ENCODE measurements at regions not wholly inside any gene's neighbourhood (a gene's known extent, or its start where the extent isn't known, plus 50 kb on each side); places are given as distances from the start of the nearest gene placed in this dataset.

DNA sequence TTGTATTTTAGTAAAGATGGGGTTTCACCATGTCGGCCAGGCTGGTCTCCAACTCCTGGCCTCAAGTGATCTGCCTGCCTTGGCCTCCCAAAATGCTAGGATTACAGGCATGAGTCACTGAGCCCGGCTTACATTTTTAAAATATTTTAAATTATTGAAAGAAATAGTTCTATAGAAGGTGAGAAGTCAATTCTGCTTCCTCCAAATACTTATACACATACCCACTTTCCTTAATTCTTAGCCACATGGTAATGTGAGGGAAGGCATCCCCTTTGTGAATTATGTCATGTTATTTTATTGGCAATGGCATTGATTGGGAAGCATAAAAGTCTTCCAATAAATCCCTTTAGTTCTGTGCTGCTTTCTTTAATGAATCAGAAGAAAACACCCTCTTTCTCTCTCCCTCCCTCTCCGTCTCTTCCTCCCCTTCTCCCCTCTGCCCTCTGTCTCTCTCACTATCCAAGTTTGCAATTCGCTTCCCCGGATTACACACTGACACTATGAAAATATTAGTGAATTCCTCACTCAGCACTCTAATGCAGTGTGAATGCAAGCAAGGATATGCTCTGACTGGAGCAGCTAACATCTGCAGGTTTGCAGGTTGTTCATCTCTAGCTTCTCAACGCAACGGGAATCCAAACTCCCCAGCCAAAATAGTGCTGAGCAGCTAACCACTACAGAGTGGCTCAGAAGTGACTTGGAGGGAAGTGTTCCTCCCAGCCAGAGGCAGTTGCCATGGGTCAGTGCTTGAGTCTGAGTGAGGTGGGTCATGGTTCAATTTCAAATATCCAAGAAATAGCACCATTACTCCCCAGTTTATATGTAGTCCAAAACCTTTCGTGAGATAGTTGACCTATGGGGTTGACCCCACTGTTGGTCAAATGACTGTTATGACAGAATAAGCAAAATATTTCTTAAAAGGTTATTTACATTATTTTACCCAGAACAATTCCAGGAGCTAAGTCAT is 77.8 kb upstream of the CD55 start:
- Histone ChIP-seq H3K4me1 (no peaks in the 10 kb centered on the region), H3K9me3 (no peaks in the 10 kb centered on the region), H3K27ac (no peak overlapping the region), H3K36me3 (no peaks in the 10 kb centered on the region), H3K27me3 (no peaks in the 10 kb centered on the region), H3K4me3 (no peak overlapping the region)
- TF ChIP-seq POLR2A (IDR thresholded peaks at IDR 0.05) = no peak
- no peak for TF ChIP-seq CTCF (IDR thresholded peaks at IDR 0.05)
- DNase-seq = no peak
- intact Hi-C loops (cut with DNase I; ENCODE audit: low total_unique reads) = no loop called here

GRCh38 chr1:207244409-207244801 is 77.1 kb upstream of the CD55 start:
- no peak for DNase-seq
- Histone ChIP-seq H3K27me3 (no peaks in the 10 kb centered on the region), H3K27ac (no peak overlapping the region), H3K4me3 (no peak overlapping the region), H3K36me3 (no peaks in the 10 kb centered on the region), H3K9me3 (no peaks in the 10 kb centered on the region), H3K4me1 (no peaks in the 10 kb centered on the region)
- intact Hi-C loops (cut with DNase I; ENCODE audit: low total_unique reads) = no loop called here
- TF ChIP-seq POLR2A (IDR thresholded peaks at IDR 0.05) = no peak
- TF ChIP-seq CTCF (IDR thresholded peaks at IDR 0.05) = no peak

- Histone ChIP-seq H3K36me3 (no peaks in the 10 kb centered on the region), H3K9me3 (no peaks in the 10 kb centered on the region), H3K27me3 (no peaks in the 10 kb centered on the region), H3K27ac (no peak overlapping the region), H3K4me3 (no peak overlapping the region), H3K4me1 (no peaks in the 10 kb centered on the region)
- intact Hi-C loops (cut with DNase I; ENCODE audit: low total_unique reads) = no loop called here
- no peak for DNase-seq
- no peak for TF ChIP-seq POLR2A (IDR thresholded peaks at IDR 0.05)
- no peak for TF ChIP-seq CTCF (IDR thresholded peaks at IDR 0.05)
These were observed 76.4 kb upstream of the CD55 start for GRCh38 chr1:207245124-207245523.

- H3K27me3 ChIP-seq = no peaks in the 10 kb centered on the region
- H3K27ac ChIP-seq = no peak overlapping the region
- no peaks in the 10 kb centered on the region for H3K9me3 ChIP-seq
- no peaks in the 10 kb centered on the region for H3K36me3 ChIP-seq
- TF ChIP-seq POLR2A (IDR thresholded peaks at IDR 0.05) (no peak), CTCF (IDR thresholded peaks at IDR 0.05) (no peak)
- no peaks in the 10 kb centered on the region for H3K4me1 ChIP-seq
- no peak for DNase-seq
- intact Hi-C loops (cut with DNase I; ENCODE audit: low total_unique reads) = no loop called here
- H3K4me3 ChIP-seq = no peak overlapping the region
These were observed 72.8 kb upstream of the CD55 start for GRCh38 chr1:207248544-207249198.

GRCh38 chr1:207250431-207250830 is 71.0 kb upstream of the CD55 start:
- Histone ChIP-seq H3K36me3 (no peaks in the 10 kb centered on the region), H3K27me3 (no peaks in the 10 kb centered on the region), H3K27ac (no peak overlapping the region), H3K9me3 (no peaks in the 10 kb centered on the region), H3K4me3 (no peak overlapping the region), H3K4me1 (no peaks in the 10 kb centered on the region)
- intact Hi-C loops (cut with DNase I; ENCODE audit: low total_unique reads) = no loop called here
- TF ChIP-seq POLR2A (IDR thresholded peaks at IDR 0.05) (no peak), CTCF (IDR thresholded peaks at IDR 0.05) (no peak)
- DNase-seq = no peak
